ENCODE measurements at regions not wholly inside any gene's neighbourhood (a gene's known extent, or its start where the extent isn't known, plus 50 kb on each side); places are given as distances from the start of the nearest gene placed in this dataset.

DNA sequence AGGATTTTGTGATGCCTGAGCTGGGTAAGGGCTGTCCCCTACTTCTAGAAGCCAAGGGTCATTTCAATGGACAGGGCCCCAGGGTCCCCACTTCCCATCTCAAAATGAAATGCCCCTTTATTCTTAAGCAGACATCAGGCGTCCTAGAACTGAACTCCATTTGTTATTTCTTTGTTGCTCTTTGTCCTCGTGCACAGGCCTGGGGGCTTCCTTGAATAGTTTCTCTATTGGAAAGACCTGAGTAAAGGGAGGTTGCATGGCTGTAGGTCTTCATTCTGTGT lies 311.4 kb upstream of the ZNF32 start:
- intact Hi-C loops (cut with DNase I; ENCODE audit: low total_unique reads), result no loop called here
- WGBS, 2 donors, result 86 to 88% methylated on average over 2 of the region's 2 CpGs

DNA sequence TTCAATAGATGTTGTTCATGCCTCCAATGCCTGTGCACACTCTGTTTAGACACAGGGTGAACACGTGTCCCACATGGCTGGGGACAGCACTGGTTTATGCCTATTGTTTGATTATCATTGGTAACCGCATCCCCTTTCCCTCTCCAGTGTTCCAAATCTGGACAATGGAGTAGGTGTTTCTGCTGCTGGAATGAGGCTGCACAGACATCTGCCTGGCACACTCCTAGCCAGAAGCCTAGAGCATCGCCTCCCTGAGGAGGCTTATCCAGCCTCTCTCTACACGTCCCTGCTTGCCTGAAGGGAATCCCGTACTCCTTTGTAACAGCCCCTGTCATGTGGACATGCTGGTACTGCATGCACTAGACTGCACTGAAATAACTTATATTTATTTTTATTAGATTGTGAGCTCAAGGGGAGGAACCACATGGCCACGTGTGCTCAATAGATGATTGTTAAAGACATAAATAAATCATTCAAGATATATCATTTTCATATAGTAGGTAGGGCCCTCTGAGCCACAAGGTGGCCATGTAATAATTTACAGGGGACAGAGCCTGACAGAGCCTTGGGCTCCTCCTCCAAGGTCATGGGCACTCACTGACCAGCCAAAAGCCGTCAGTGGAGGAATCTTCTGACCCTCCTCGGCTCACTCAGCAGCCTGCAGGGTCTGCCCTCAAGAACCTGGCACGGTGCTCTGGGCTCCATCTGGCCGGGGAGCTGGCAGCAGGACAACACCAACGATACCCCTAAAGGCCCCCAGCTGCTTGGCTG lies 310.9 kb upstream of the ZNF32 start:
- no peak overlapping the region for H3K4me3 ChIP-seq
- intact Hi-C loops (cut with DNase I; ENCODE audit: low total_unique reads), result no loop called here
- H3K4me1 ChIP-seq, result peaks cover 13% of the 10 kb centered on the region
- no peak for DNase-seq
- TF ChIP-seq, protein P1, sequence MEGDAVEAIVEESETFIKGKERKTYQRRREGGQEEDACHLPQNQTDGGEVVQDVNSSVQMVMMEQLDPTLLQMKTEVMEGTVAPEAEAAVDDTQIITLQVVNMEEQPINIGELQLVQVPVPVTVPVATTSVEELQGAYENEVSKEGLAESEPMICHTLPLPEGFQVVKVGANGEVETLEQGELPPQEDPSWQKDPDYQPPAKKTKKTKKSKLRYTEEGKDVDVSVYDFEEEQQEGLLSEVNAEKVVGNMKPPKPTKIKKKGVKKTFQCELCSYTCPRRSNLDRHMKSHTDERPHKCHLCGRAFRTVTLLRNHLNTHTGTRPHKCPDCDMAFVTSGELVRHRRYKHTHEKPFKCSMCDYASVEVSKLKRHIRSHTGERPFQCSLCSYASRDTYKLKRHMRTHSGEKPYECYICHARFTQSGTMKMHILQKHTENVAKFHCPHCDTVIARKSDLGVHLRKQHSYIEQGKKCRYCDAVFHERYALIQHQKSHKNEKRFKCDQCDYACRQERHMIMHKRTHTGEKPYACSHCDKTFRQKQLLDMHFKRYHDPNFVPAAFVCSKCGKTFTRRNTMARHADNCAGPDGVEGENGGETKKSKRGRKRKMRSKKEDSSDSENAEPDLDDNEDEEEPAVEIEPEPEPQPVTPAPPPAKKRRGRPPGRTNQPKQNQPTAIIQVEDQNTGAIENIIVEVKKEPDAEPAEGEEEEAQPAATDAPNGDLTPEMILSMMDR (IDR thresholded peaks at IDR 0.05), result no peak
- H3K27ac ChIP-seq, result no peak overlapping the region
- no peaks in the 10 kb centered on the region for H3K27me3 ChIP-seq
- WGBS, 2 donors, result 75 to 84% methylated on average over 9 to 11 of the region's 11 CpGs
- H3K9me3 ChIP-seq, result no peaks in the 10 kb centered on the region
- H3K36me3 ChIP-seq (ENCODE audit: low read depth, missing control alignments), result no peaks in the 10 kb centered on the region

More for the DNA sequence above, 311.4 kb upstream of the ZNF32 start:
- no peak for DNase-seq
- no peaks in the 10 kb centered on the region for H3K9me3 ChIP-seq
- TF ChIP-seq POLR2A (IDR thresholded peaks at IDR 0.05), result no peak
- H3K27ac ChIP-seq, result no peak overlapping the region
- peaks cover 13% of the 10 kb centered on the region for H3K4me1 ChIP-seq
- no peaks in the 10 kb centered on the region for H3K36me3 ChIP-seq (ENCODE audit: low read depth, missing control alignments)
- no peak overlapping the region for H3K4me3 ChIP-seq
- no peaks in the 10 kb centered on the region for H3K27me3 ChIP-seq

DNA sequence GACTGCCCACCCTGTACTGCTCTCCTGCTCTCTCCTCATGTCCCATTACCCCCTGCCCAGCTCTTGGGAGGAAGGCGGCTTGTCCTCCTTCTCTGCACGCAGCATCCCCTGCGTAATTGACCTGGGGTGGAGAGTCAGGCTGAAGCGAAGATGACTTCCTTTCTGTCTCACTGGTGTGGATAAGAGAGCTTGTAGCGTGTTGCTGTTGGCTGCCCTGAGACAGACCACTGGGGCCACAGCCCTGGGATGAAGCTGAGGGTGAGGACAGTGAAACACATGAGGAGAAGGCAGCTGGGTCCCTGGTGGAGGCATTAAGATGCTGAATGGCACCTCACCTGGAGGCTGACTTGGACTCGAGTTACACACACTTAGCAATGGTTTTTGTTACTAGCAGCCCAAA lies 310.3 kb upstream of the ZNF32 start:
- intact Hi-C loops (cut with DNase I; ENCODE audit: low total_unique reads), result no loop called here
- TF ChIP-seq, protein P1 (IDR thresholded peaks at IDR 0.05), result no peak
- TF ChIP-seq POLR2A (IDR thresholded peaks at IDR 0.05), result no peak
- H3K27me3 ChIP-seq, result no peaks in the 10 kb centered on the region
- no peaks in the 10 kb centered on the region for H3K9me3 ChIP-seq
- H3K36me3 ChIP-seq (ENCODE audit: low read depth, missing control alignments), result no peaks in the 10 kb centered on the region
- no peak overlapping the region for H3K4me3 ChIP-seq
- no peak overlapping the region for H3K27ac ChIP-seq
- peaks cover 13% of the 10 kb centered on the region for H3K4me1 ChIP-seq
- 95% methylated on average over 5 to 6 of the region's 6 CpGs for WGBS, 2 donors
- no peak for DNase-seq

DNA sequence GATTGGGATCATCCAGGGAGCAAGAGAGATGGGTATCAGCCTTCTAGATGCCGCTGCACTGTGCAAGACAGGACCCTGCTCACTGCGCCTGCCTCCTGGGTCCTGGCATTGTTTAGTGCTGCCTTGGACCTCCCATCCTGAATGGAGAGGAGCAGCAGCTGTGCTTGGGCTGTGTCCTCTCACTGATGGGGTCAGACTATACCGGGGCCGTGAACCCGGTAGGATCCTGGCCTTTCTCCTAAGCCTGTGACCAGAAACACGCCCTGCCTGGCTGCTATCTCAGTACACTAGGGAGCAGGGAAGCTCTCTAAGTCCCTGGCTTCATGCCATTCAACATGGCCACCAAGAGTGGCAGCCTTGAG lies 309.4 kb upstream of the ZNF32 start:
- no peaks in the 10 kb centered on the region for H3K27me3 ChIP-seq
- no peak for DNase-seq
- no peaks in the 10 kb centered on the region for H3K9me3 ChIP-seq
- TF ChIP-seq, protein P1 (IDR thresholded peaks at IDR 0.05), result no peak
- TF ChIP-seq POLR2A (IDR thresholded peaks at IDR 0.05), result no peak
- no peak overlapping the region for H3K27ac ChIP-seq
- WGBS, 2 donors, result 71 to 83% methylated on average over 4 to 6 of the region's 6 CpGs
- intact Hi-C loops (cut with DNase I; ENCODE audit: low total_unique reads), result no loop called here
- peaks cover 13% of the 10 kb centered on the region for H3K4me1 ChIP-seq
- H3K4me3 ChIP-seq, result no peak overlapping the region
- no peaks in the 10 kb centered on the region for H3K36me3 ChIP-seq (ENCODE audit: low read depth, missing control alignments)

DNA sequence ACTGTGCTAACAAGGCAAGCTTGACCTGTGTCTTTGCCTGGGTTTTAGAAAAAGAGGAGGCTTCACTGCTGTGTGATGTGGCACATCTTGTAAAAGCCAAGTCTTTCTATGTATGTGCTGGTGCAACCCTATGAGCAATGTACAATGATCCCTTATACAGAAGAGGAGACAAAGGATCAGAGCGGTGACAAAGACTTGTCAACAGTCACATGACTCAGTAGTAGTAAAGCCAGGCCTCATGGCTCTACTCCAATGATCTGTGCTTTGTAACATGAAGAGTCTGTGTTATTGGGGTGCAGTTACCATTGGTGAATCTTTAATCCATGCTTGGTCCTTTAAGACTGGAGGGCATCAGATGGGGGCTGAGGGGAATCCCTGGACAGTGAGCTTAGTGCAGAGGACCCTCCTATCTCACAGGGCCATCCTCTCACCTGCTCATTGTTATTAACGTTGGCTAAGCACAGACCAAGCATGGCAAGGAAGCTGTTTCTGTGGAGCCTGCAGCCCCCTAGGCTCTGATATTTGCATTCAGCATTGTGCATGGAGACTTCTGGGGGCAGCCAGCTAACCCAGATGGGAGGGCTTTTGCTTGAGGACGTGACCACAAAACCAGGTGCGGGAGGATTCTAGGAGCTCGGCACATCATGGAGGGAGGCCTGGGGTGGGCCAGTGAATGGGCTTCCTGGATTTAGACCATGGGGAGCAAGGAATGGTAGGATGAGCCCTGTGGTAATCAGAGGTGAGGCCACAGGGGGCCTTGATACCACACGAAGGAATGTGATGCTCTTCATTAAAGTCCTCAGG lies 308.8 kb upstream of the ZNF32 start:
- no peak overlapping the region for H3K4me3 ChIP-seq
- no peak for DNase-seq
- peaks cover 13% of the 10 kb centered on the region for H3K4me1 ChIP-seq
- intact Hi-C loops (cut with DNase I; ENCODE audit: low total_unique reads), result no loop called here
- H3K9me3 ChIP-seq, result no peaks in the 10 kb centered on the region
- 87 to 92% methylated on average over 5 to 6 of the region's 6 CpGs for WGBS, 2 donors
- H3K27me3 ChIP-seq, result no peaks in the 10 kb centered on the region
- TF ChIP-seq POLR2A (IDR thresholded peaks at IDR 0.05), result no peak
- TF ChIP-seq, protein P1 (IDR thresholded peaks at IDR 0.05), result no peak
- no peak overlapping the region for H3K27ac ChIP-seq
- no peaks in the 10 kb centered on the region for H3K36me3 ChIP-seq (ENCODE audit: low read depth, missing control alignments)
